Neural crest cell (in vitro differentiated cells): ENCODE measurements at regions not wholly inside any gene's neighbourhood (a gene's known extent, or its start where the extent isn't known, plus 50 kb on each side); places are given as distances from the start of the nearest gene placed in this dataset.

Source experiments
- DNase-seq: peaks from one replicate; pipeline ENCODE4 v3.0.0; 2021; ENCODE audit warnings: low read depth, mixed read lengths, low spot score
- H3K27ac Mint-ChIP-seq: one replicate; pipeline ENCODE4 v1.8.0; 2021; ENCODE audit warnings: mild to moderate bottlenecking, mixed read lengths; ENCODE audit not compliant: unreplicated experiment
- H3K27me3 Mint-ChIP-seq: 2 replicates; pipeline ENCODE4 v1.8.0; 2021; ENCODE audit warnings: low read depth, mild to moderate bottlenecking, mixed read lengths
- H3K36me3 Mint-ChIP-seq: 2 replicates; pipeline ENCODE4 v1.8.0; 2021; ENCODE audit warnings: low read depth, mild to moderate bottlenecking, mixed read lengths
- H3K4me1 Mint-ChIP-seq: 2 replicates; pipeline ENCODE4 v1.8.0; 2021; ENCODE audit warnings: mixed read lengths
- H3K4me3 Mint-ChIP-seq: one replicate; pipeline ENCODE4 v1.8.0; 2021; ENCODE audit warnings: mild to moderate bottlenecking, mixed read lengths
- H3K9me3 Mint-ChIP-seq: 2 replicates; pipeline ENCODE4 v1.8.0; 2021; ENCODE audit warnings: mixed read lengths
- CTCF ChIP-seq: fragments of 200-600 bp; sonication (generic); conservative IDR thresholded peaks from 2 replicates; pipeline ENCODE4 v1.5.0; 2021; ENCODE audit warnings: antibody characterized with exemption, mild to moderate bottlenecking

- Mint-ChIP-seq H3K27me3 (peaks cover 5% of the 10 kb centered on the region), H3K4me3 (no peak overlapping the region), H3K36me3 (peaks cover 2% of the 10 kb centered on the region), H3K9me3 (peaks cover 13% of the 10 kb centered on the region), H3K27ac (no peak overlapping the region), H3K4me1 (peaks cover 19% of the 10 kb centered on the region)
- TF ChIP-seq CTCF = no peak
- DNase-seq = no peak
Measured at GRCh38 chr18:57087644-57088376, 59.1 kb upstream of the BOD1L2 start.

GRCh38 chr18:57088883-57089282 is 58.0 kb upstream of the BOD1L2 start:
- no peak overlapping the region for H3K4me3 Mint-ChIP-seq
- TF ChIP-seq CTCF = no peak

GRCh38 chr18:57089702-57090101 is 57.2 kb upstream of the BOD1L2 start:
- Mint-ChIP-seq H3K27me3 (peaks cover 11% of the 10 kb centered on the region), H3K4me1 (peaks cover 8% of the 10 kb centered on the region), H3K27ac (peak overlapping the region; percentile 83), H3K36me3 (no peaks in the 10 kb centered on the region), H3K9me3 (peaks cover 2% of the 10 kb centered on the region), H3K4me3 (no peak overlapping the region)
- no peak for DNase-seq
- TF ChIP-seq CTCF = no peak

More at GRCh38 chr18:57088883-57089282, 58.0 kb upstream of the BOD1L2 start:
- Mint-ChIP-seq H3K9me3 (peaks cover 4% of the 10 kb centered on the region), H3K27me3 (peaks cover 8% of the 10 kb centered on the region), H3K4me1 (peaks cover 16% of the 10 kb centered on the region), H3K27ac (no peak overlapping the region), H3K36me3 (no peaks in the 10 kb centered on the region)
- DNase-seq = no peak

- Mint-ChIP-seq H3K4me3 (no peak overlapping the region), H3K36me3 (no peaks in the 10 kb centered on the region), H3K27me3 (peaks cover 11% of the 10 kb centered on the region), H3K27ac (no peak overlapping the region), H3K9me3 (no peaks in the 10 kb centered on the region), H3K4me1 (peaks cover 5% of the 10 kb centered on the region)
- DNase-seq = no peak
- no peak for TF ChIP-seq CTCF
Measured at GRCh38 chr18:57091231-57091630, 55.7 kb upstream of the BOD1L2 start.

- no peak for TF ChIP-seq CTCF
- DNase-seq = no peak
- H3K36me3 Mint-ChIP-seq = no peaks in the 10 kb centered on the region
- peaks cover 5% of the 10 kb centered on the region for H3K4me1 Mint-ChIP-seq
- no peak overlapping the region for H3K27ac Mint-ChIP-seq
- H3K4me3 Mint-ChIP-seq = no peak overlapping the region
- peaks cover 1% of the 10 kb centered on the region for H3K9me3 Mint-ChIP-seq
- H3K27me3 Mint-ChIP-seq = peaks cover 14% of the 10 kb centered on the region
Measured at GRCh38 chr18:57094175-57094574, 52.7 kb upstream of the BOD1L2 start.
